AG09309 (cell line): ENCODE measurements at regions not wholly inside any gene's neighbourhood (a gene's known extent, or its start where the extent isn't known, plus 50 kb on each side); places are given as distances from the start of the nearest gene placed in this dataset.

Experiments used
- DNase-seq: peaks from one replicate; pipeline ENCODE4 v3.0.0-alpha.2; 2010; ENCODE audit warnings: low read depth
- H3K4me3 ChIP-seq: 2 replicates; pipeline ENCODE4 v1.5.1; 2011; ENCODE audit warnings: mild to moderate bottlenecking, low read depth, low read length, moderate library complexity; ENCODE audit not compliant: control insufficient read depth
- TF ChIP-seq, protein P1 (sequence below): IDR thresholded peaks from 2 replicates; pipeline ENCODE4 v1.5.1; 2011; ENCODE audit warnings: mild to moderate bottlenecking, low read depth, low read length, inconsistent platforms; ENCODE audit not compliant: insufficient read depth, control insufficient read depth; ENCODE audit errors: missing control alignments

DNA sequence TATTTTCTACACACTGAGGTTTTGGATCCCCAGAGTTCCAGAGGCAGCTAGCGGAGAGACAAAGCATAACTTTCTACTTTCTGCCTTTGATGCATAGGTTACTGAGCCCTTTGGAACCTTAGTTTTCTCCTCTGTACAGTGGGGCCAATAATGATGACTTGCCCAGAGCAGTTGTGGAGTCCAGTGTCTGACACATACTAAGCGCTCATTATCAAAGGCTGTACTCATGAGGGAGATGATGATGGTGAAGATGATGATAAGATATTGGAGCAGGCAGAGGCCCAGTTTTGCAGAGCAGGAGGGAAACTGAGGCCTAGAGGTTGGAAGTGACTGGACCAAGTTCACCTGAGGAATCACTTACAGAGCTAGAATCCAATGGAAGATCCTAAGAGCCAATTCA lies 458.0 kb downstream of the MIAT start:
- no peak overlapping the region for H3K4me3 ChIP-seq
- no peak for DNase-seq
- TF ChIP-seq, protein P1, sequence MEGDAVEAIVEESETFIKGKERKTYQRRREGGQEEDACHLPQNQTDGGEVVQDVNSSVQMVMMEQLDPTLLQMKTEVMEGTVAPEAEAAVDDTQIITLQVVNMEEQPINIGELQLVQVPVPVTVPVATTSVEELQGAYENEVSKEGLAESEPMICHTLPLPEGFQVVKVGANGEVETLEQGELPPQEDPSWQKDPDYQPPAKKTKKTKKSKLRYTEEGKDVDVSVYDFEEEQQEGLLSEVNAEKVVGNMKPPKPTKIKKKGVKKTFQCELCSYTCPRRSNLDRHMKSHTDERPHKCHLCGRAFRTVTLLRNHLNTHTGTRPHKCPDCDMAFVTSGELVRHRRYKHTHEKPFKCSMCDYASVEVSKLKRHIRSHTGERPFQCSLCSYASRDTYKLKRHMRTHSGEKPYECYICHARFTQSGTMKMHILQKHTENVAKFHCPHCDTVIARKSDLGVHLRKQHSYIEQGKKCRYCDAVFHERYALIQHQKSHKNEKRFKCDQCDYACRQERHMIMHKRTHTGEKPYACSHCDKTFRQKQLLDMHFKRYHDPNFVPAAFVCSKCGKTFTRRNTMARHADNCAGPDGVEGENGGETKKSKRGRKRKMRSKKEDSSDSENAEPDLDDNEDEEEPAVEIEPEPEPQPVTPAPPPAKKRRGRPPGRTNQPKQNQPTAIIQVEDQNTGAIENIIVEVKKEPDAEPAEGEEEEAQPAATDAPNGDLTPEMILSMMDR = no peak

DNA sequence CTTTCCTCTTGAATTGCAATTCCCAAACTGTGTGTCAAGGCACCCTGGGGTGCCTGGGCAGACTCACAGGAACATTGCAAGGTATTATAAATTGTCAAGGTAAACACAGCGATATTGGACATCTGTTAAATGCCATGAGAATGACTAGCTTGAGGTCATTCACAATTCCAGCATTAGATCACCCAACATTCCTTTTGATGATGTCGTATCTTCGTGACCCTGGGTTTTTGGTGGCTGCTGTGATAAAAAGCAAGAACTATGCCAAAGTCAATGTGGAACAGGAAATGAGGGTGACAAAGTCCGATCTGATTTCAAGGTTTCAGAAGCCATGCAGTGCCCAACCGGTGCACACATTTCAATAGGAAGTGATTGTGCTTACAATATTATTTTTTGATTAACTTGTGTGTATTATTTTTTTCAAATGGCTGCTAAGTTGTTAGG lies 458.4 kb downstream of the MIAT start:
- H3K4me3 ChIP-seq = no peak overlapping the region
- TF ChIP-seq, protein P1 = no peak
- DNase-seq = no peak

DNA sequence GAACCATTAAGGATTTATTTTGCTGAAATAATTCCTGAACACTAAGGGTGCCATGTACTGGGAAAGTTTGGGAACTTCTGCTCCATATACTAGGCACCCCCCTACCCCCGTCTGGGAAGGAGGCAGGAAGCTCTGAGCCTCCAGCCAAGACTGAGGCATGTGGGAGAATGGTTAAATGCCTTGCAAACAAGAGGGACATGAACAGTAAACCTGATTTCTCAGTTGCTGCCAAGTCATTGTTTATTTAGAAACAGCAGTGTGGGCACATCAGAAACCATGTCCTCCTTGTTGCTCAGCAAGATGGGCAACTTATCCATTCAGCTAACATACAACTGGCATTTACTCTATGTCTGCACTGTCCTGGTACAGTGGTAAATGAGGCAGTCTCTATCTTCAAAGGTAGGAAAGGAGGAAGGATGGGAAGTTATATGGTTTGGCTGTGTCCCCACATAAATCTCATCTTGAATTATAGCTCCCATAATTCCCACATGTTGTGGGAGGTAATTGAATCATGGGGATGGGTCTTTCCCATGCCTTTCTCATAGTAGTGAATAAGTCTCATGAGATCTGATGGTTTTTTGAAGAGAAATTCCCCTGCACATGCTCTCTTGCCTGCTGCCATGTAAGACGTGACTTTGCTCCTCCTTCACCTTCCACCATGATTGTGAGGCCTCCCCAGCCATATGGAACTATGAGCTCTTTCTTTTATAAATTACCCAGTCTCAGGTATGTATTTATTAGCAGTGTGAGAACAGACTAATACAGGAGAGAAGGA lies 459.1 kb downstream of the MIAT start:
- no peak for DNase-seq
- H3K4me3 ChIP-seq = no peak overlapping the region
- TF ChIP-seq, protein P1 = no peak

DNA sequence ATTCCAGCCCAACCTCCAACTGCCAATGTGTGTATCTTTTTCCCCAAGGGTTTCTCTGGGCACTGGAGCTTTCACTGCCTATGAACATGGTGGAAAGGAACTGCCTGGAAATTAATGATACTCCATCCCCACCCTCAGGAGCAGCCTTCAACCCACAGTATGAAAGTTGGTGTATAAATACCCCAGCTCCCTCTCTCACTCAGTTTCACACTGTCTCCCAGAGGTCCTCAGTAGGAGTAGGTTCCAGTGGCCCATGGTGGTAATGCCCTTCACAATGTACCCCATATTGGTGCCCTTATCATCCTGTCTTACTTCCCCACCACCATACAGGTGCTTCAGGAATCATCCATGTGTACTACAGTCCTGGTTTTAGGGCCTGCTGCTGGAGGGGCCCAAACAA lies 462.6 kb downstream of the MIAT start:
- TF ChIP-seq, protein P1 = no peak
- no peak for DNase-seq
- H3K4me3 ChIP-seq = no peak overlapping the region

DNA sequence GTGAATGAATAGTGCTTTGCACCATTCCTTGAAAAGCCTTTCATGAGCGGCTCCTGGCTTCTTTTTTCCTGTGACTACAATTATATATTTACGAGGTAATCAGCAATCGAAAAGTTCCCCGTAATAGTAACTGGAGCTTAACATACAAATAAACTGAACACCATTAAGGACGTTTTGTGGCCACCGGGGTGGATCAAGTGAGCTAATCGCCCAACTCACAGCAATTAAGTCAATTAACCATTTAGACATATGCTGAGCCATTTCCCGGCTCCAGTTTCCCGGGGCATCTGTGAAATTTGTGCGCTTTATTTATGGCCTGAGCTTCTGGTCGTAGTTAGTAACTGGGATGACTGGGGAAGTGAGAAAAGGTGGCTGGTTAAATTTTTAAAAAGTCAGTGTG lies 465.2 kb downstream of the MIAT start:
- DNase-seq = no peak
- no peak overlapping the region for H3K4me3 ChIP-seq
- TF ChIP-seq, protein P1 = no peak

DNA sequence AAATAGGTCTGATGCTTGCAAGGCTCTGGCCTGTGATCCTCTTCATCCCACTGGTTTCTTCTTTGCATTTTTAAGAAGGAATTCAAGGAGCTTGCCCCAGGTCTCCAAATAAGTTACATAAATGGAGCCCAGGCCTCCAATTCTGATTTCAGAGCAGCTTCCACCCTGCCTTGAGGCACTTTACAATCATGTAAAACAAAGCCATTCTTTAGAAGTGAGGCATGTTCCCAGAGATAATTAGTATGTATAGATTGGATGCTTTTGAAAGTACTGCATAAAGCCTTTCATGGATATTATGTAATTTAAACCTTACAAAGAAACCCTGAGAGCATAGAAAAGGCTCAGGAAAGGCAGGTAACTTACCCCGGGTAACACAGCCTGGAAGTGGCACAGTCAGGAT lies 466.5 kb downstream of the MIAT start:
- no peak overlapping the region for H3K4me3 ChIP-seq
- TF ChIP-seq, protein P1 = no peak
- DNase-seq = no peak
